Effector memory CD4-positive, alpha-beta T cell (primary cell): ENCODE measurements at regions not wholly inside any gene's neighbourhood (a gene's known extent, or its start where the extent isn't known, plus 50 kb on each side); places are given as distances from the start of the nearest gene placed in this dataset.
"Not testable (repeated sequence)": the region's sequence is repeated elsewhere in the genome, so short reads cannot be mapped to it uniquely, and the experiment has no call there.

ENCODE experiments used
- DNase-seq, 3 donors: peaks; one replicate each; pipeline ENCODE4 v3.0.0-alpha.2; 2020
- H3K27ac ChIP-seq: 2 replicates; pipeline ENCODE4 v1.7.0; 2013; ENCODE audit warnings: mild to moderate bottlenecking, low read length, moderate library complexity; ENCODE audit not compliant: insufficient read depth, poor library complexity, severe bottlenecking
- H3K27me3 ChIP-seq: replicated peaks from 2 replicates; pipeline ENCODE4 v1.7.0; 2013; ENCODE audit warnings: mild to moderate bottlenecking, low read length; ENCODE audit not compliant: insufficient read depth, control insufficient read depth, poor library complexity, severe bottlenecking
- H3K36me3 ChIP-seq: 2 replicates; pipeline ENCODE4 v1.7.0; 2013; ENCODE audit warnings: mild to moderate bottlenecking, low read length, moderate library complexity; ENCODE audit not compliant: control insufficient read depth, insufficient read depth
- H3K4me1 ChIP-seq: 2 replicates; pipeline ENCODE4 v1.7.0; 2013; ENCODE audit warnings: low read length, mild to moderate bottlenecking; ENCODE audit not compliant: control insufficient read depth, insufficient read depth, poor library complexity, severe bottlenecking
- H3K4me3 ChIP-seq: 2 replicates; pipeline ENCODE4 v1.7.0; 2013; ENCODE audit warnings: low read length, low read depth, mild to moderate bottlenecking; ENCODE audit not compliant: insufficient read depth, poor library complexity, severe bottlenecking
- H3K9me3 ChIP-seq: 2 replicates; pipeline ENCODE4 v1.7.0; 2013; ENCODE audit warnings: mild to moderate bottlenecking, low read length, moderate library complexity; ENCODE audit not compliant: control insufficient read depth

GRCh38 chr5:56665117-56665516 is 150.2 kb upstream of the MAP3K1 start:
- not testable (repeated sequence) for H3K9me3 ChIP-seq, H3K36me3 ChIP-seq, H3K27me3 ChIP-seq, H3K27ac ChIP-seq, DNase-seq, H3K4me1 ChIP-seq, H3K4me3 ChIP-seq

- H3K27me3 ChIP-seq: no peaks in the 10 kb centered on the region
- no peaks in the 10 kb centered on the region for H3K4me1 ChIP-seq
Observed at GRCh38 chr5:56664025-56664424, 151.3 kb upstream of the MAP3K1 start.

GRCh38 chr5:56663523-56663922 is 151.8 kb upstream of the MAP3K1 start:
- no peaks in the 10 kb centered on the region for H3K36me3 ChIP-seq

More at GRCh38 chr5:56664025-56664424, 151.3 kb upstream of the MAP3K1 start:
- DNase-seq: no peak
- Histone ChIP-seq H3K9me3 (no peaks in the 10 kb centered on the region), H3K4me3 (no peak overlapping the region), H3K36me3 (no peaks in the 10 kb centered on the region), H3K27ac (no peak overlapping the region)

GRCh38 chr5:56662893-56663292 is 152.5 kb upstream of the MAP3K1 start:
- Histone ChIP-seq H3K36me3 (no peaks in the 10 kb centered on the region), H3K27ac (no peak overlapping the region), H3K4me3 (no peak overlapping the region), H3K9me3 (no peaks in the 10 kb centered on the region), H3K27me3 (no peaks in the 10 kb centered on the region), H3K4me1 (no peaks in the 10 kb centered on the region)
- no peak for DNase-seq

More at GRCh38 chr5:56663523-56663922, 151.8 kb upstream of the MAP3K1 start:
- Histone ChIP-seq H3K27ac (no peak overlapping the region), H3K9me3 (no peaks in the 10 kb centered on the region), H3K4me1 (no peaks in the 10 kb centered on the region), H3K4me3 (no peak overlapping the region), H3K27me3 (no peaks in the 10 kb centered on the region)
- DNase-seq: no peak

- no peak for DNase-seq
- H3K4me3 ChIP-seq: no peak overlapping the region
- H3K27me3 ChIP-seq: no peaks in the 10 kb centered on the region
- no peaks in the 10 kb centered on the region for H3K4me1 ChIP-seq
- no peaks in the 10 kb centered on the region for H3K36me3 ChIP-seq
- no peak overlapping the region for H3K27ac ChIP-seq
- H3K9me3 ChIP-seq: no peaks in the 10 kb centered on the region
Observed at GRCh38 chr5:56659971-56660370, 155.4 kb upstream of the MAP3K1 start.

- no peak overlapping the region for H3K4me3 ChIP-seq
- no peak for DNase-seq
- no peaks in the 10 kb centered on the region for H3K36me3 ChIP-seq
- H3K27me3 ChIP-seq: no peaks in the 10 kb centered on the region
- H3K9me3 ChIP-seq: no peaks in the 10 kb centered on the region
- H3K4me1 ChIP-seq: no peaks in the 10 kb centered on the region
- H3K27ac ChIP-seq: no peak overlapping the region
Observed at GRCh38 chr5:56658972-56659371, 156.4 kb upstream of the MAP3K1 start.

GRCh38 chr5:56656846-56657726 is 158.3 kb upstream of the MAP3K1 start:
- H3K36me3 ChIP-seq: no peaks in the 10 kb centered on the region
- no peak overlapping the region for H3K27ac ChIP-seq
- no peaks in the 10 kb centered on the region for H3K9me3 ChIP-seq
- H3K27me3 ChIP-seq: no peaks in the 10 kb centered on the region
- DNase-seq: no peak
- no peaks in the 10 kb centered on the region for H3K4me1 ChIP-seq
- H3K4me3 ChIP-seq: no peak overlapping the region

GRCh38 chr5:56651893-56652292 is 163.5 kb upstream of the MAP3K1 start:
- Histone ChIP-seq H3K9me3 (no peaks in the 10 kb centered on the region), H3K27me3 (no peaks in the 10 kb centered on the region), H3K36me3 (no peaks in the 10 kb centered on the region), H3K27ac (no peak overlapping the region), H3K4me1 (no peaks in the 10 kb centered on the region), H3K4me3 (no peak overlapping the region)
- no peak for DNase-seq

GRCh38 chr5:56650386-56650785 is 165.0 kb upstream of the MAP3K1 start:
- Histone ChIP-seq H3K9me3 (no peaks in the 10 kb centered on the region), H3K27me3 (no peaks in the 10 kb centered on the region), H3K27ac (no peak overlapping the region), H3K36me3 (no peaks in the 10 kb centered on the region), H3K4me3 (no peak overlapping the region), H3K4me1 (no peaks in the 10 kb centered on the region)
- no peak for DNase-seq

- Histone ChIP-seq H3K4me3 (no peak overlapping the region), H3K4me1 (no peaks in the 10 kb centered on the region), H3K27ac (no peak overlapping the region), H3K36me3 (no peaks in the 10 kb centered on the region), H3K27me3 (no peaks in the 10 kb centered on the region), H3K9me3 (no peaks in the 10 kb centered on the region)
- no peak for DNase-seq
Observed at GRCh38 chr5:56649569-56649968, 165.8 kb upstream of the MAP3K1 start.
